ENCODE measurements at regions not wholly inside any gene's neighbourhood (a gene's known extent, or its start where the extent isn't known, plus 50 kb on each side); places are given as distances from the start of the nearest gene placed in this dataset.
"Not testable (repeated sequence)": the region's sequence is repeated elsewhere in the genome, so short reads cannot be mapped to it uniquely, and the experiment has no call there.

DNA sequence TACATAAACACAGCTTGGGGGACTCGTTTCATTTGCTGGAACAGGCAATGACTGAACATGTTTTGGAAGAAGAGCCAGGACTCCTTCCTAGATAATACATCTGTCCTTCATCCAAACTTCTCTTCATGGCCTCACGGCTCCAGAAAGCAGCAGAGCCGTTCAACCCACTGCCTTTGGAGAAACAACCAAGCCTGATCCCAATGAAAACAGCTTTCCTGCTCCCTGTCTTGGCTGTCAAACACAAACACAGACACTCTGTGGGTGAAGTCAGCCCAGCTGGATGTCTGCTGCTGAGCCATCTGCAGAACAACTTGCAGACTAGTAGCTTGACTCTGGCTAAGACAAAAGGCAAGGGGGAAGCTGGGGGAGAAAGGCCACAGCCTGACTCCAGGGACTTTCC, 345.1 kb upstream of the PSMD7 start:
- no peak for DNase-seq (ENCODE audit: low read depth)

GRCh38 chr16:73949574-73950320, 346.9 kb upstream of the PSMD7 start:
- DNase-seq (ENCODE audit: low read depth), result peak; percentile 51

GRCh38 chr16:73945631-73946030, 351.0 kb upstream of the PSMD7 start:
- no peak for DNase-seq (ENCODE audit: low read depth)

DNA sequence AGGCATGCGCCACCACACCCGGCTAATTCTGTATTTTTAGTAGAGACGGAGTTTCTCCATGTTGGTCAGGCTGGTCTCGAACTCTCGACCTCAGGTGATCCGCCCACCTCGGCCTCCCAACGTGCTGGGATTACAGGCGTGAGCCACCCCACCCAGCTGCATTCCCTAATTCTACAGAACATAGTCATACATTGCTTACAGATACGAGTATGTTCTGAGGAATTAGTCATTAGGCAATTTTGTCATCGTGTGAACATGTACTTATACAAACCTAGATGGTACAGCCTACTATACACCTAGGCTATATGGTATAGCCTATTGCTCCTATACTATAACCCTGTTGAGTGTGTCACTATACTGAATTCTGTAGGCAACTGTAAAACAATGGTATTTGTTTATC, 353.4 kb upstream of the PSMD7 start:
- not testable (repeated sequence) for DNase-seq (ENCODE audit: low read depth)

DNA sequence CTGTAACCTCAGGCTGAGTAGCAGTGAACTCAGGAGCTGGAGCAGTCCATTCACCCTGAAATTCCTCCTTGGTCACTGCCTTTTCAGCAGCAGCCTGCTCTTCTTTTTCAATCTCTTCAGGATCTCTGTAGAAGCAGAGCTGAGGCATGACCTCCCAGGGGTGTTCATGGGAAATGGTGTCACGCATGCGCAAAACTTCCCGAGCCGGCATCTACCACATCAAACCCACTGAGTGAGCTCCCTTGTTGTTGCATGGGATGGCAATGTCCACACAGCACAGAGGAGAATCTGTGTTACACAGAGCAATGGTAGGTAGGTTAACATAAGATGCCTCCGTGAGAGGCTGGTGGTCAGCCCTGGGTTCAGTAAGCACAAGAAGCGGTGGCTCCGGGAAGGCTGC, 355.8 kb upstream of the PSMD7 start:
- DNase-seq (ENCODE audit: low read depth), result not testable (repeated sequence)

DNA sequence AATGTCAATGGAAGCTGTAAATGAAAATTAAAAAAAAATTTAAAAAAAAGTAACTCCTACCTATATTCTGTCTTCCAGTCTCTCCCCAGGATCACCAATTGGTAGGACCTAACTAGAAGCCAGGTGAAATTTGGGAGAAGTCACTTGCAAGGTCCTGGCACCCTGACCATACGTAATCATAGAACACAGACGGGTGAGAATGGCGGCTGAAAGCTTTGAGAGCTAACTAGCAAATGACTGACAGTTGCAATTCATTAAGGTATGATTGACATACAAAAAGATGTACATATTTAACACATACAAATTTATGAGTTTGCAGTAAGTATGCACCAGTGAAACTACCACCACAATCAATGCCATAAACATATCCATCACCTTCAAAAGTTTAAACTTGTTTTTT, 372.7 kb upstream of the PSMD7 start:
- DNase-seq (ENCODE audit: low read depth), result no peak

DNA sequence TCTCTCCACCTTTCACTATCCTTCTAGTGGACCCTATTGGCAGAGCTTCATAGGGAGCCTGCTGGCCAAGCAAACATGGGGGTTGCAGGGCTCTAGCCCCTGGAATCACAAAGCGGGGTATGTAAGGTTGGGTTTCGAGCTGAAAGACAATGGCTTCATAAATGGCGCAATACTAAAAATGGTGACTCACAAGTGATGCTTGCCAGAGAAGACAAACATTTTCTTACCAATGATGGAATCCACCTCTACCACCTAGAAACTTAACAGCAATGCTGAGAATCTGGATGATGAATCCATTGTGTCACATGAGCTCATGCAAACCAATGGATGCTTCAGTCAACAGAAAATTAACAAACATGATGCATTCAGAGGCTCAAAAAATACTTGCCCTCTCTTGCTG, 375.3 kb upstream of the PSMD7 start:
- no peak for DNase-seq (ENCODE audit: low read depth)

DNA sequence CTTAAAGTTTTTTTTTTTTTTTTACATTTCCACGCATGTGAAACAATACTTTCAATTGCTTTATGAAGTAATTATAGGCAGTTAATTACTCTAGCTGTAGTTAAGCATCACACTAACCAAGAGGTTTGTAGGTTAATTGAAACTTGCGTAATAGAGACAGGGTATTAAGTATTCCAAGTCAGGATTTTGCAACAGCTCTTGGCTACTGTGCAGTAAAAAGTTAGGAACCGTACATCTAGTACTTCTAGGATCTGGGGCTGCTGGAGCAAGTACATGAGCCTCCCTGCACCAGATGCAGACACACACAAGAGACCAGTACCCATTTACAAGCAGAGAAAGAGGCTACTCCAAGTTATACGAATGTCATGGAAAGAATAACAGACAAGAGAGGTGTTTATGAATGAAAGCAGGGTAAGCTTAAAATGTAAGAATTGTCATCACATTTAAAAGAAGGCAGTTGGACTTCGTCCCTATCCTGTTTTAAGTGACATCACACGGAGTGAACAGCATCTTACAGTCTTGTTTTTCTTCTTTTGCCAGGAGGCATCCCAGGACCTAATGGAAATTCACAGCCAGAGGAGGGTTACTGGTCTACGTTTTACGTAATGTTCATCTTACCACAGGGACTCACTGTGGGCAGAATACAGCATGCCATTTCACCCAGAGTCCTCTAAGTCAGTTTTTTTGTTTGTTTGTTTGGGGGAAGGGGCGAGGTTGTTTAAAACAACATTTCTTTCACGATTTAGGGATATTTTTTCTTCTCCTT, 379.6 kb upstream of the PSMD7 start:
- peak; percentile 7 for DNase-seq (ENCODE audit: low read depth)

DNA sequence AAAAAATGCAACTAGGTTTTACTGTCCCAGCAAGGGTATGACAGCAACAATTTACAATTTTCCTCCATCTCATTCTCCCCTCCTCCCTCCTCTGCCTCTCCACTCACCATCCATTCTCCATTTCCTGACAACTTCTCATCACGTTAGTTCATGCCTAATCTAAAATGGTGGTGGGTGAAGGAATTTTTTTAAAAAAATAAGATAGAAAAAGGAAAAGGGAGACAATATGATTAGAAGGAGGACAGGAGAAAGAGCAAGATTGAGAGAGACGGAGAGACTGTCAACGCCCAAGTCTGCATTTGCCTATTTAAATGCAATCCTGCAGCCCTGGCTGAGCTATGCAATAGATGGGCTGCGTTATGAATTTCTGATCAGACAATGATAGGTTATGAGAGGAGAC, 380.7 kb upstream of the PSMD7 start:
- no peak for DNase-seq (ENCODE audit: low read depth)

GRCh38 chr16:73915140-73915539, 381.5 kb upstream of the PSMD7 start:
- DNase-seq (ENCODE audit: low read depth), result no peak

DNA sequence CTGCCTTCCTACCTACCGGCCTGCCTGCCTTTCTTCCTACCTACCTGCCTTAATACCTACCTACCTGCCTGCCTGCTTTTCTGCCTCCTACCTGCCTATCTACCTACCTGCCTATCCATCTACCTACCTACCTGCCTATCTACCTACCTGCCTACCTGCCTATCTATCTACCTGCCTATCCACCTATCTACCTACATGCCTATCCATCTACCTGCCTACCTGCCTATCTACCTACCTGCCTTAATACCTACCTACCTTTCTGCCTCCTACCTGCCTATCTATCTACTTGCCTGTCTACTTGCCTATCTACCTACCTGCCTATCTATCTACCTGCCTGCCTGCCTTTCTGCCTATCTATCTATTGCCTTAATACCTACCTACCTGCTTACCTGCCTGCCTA, 383.8 kb upstream of the PSMD7 start:
- DNase-seq (ENCODE audit: low read depth), result no peak

DNA sequence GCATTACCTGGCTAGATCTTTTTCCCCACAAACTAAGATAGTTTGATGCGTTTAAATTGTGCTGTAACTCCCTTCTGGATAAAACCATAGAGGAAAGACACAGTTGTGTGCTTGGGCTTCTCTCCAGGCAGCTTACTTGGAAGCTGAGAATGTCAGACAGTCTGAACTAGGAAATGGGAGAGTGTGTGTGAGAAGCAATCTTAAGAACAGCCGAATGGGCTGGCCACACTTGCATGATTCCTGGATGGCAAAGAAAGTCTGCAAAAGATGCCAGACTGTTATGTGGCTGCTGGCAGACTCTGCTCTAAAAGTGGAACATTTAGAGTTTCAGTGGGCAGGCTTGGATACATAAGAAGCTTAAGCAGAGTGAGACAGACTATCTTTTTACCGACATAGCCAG, 384.3 kb upstream of the PSMD7 start:
- no peak for DNase-seq (ENCODE audit: low read depth)

GRCh38 chr16:73909529-73910035, 387.0 kb upstream of the PSMD7 start:
- DNase-seq (ENCODE audit: low read depth), result no peak

GRCh38 chr16:73891129-73891542, 405.5 kb upstream of the PSMD7 start:
- no peak for DNase-seq (ENCODE audit: low read depth)

- DNase-seq (ENCODE audit: low read depth), result no peak
These were observed 406.2 kb upstream of the PSMD7 start for GRCh38 chr16:73890186-73891128.

GRCh38 chr16:73888840-73889490, 407.6 kb upstream of the PSMD7 start:
- no peak for DNase-seq (ENCODE audit: low read depth)

DNA sequence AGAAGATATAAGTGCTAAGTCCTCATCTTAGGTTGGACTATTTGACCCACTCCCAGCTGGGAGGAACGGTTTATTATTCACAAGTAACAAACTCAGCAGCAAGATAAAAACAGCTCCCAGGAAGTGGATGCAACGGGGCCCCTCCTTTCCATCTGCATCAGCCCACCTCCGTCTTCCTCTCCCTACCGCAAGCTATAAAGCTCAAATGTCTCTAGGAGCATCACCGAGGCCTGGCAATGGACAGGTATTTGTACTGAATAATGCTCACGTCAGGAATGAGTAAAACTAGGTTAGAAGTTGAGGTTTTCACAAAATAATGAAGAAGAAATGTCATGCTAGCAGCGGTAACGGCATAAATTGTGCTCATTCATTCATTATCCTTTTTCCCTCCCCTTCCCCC, 408.7 kb upstream of the PSMD7 start:
- no peak for DNase-seq (ENCODE audit: low read depth)

DNA sequence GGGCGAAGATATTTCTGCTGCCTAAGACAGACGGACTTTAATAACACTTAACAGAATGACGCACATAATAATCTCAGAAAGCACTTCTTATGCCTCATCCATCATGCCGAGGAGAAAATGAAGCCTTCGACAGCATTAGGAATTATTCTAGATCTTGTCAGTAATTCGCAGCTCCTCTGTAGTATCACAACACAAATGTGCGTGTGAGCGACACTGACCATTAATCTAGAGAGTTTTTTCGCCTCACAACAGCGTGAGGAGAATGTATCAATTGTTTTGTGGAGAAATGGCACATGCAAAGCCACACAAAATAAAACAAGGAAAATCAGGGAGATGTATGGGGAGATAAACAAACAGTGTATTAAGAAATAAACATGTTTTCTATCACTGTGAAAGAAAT, 410.2 kb upstream of the PSMD7 start:
- DNase-seq (ENCODE audit: low read depth), result no peak

- no peak for DNase-seq (ENCODE audit: low read depth)
These were observed 411.3 kb upstream of the PSMD7 start for GRCh38 chr16:73885319-73885718.

DNA sequence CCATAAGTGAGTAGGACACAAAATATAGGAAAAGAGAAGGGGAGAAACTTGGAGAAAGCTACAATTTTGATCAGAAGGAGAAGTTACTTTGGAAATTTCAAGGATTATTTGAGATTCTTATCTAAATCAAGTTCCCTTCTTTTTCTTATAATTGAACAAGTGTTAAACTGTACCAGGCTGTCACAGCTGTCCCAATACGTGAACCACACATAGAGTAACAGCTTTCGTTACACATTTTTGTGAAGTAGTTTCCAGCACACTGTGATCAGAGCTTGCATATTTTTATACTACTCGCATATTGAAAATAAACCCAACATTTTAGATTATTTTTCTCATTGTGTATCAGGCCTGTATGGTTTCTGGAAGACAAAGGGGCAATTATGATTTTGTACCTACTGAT, 412.8 kb upstream of the PSMD7 start:
- no peak for DNase-seq (ENCODE audit: low read depth)

DNA sequence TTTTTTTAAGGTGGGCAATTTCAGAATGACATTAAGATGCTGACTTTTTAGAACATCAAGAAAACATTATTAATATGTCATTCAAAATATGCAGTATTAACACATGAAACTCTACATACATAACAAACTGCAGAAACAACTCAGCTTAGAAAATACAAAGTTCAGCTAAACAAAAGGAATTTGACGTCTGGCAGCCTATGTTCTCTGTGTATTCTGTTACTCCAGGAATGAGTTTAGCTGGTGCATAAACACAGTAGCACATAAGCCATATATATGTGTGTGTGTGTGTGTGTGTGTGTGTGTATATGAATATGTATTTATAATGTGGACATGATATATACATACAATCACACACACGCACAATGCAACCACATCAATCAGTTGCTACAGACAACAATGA, 413.5 kb upstream of the PSMD7 start:
- no peak for DNase-seq (ENCODE audit: low read depth)

DNA sequence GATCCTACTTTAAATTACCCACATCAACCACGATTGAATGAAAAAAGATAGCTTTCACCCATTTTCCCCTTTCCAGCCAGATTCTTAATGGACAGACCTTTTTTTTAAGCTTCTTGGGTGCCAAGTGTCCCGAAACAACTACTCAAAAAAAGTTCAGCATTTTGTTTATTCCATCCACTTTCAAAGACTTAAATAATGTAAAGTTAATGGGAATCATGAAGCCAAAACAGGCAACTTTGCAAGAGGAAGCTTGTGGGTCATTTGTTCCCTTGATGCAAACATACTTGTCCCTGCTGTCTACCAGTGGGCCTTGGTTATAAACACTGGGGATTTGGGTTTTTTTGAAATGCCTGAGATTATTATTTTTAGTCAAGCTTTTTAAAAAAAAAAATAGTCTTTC, 414.0 kb upstream of the PSMD7 start:
- DNase-seq (ENCODE audit: low read depth), result no peak

All from renal cortical epithelial cell (primary cell).